Kidney glomerular epithelial cell (primary cell): ENCODE measurements at regions not wholly inside any gene's neighbourhood (a gene's known extent, or its start where the extent isn't known, plus 50 kb on each side); places are given as distances from the start of the nearest gene placed in this dataset.

Source experiments
- DNase-seq: peaks from one replicate; lab custom pipeline; 2025; lab: John Stamatoyannopoulos, UW

DNA sequence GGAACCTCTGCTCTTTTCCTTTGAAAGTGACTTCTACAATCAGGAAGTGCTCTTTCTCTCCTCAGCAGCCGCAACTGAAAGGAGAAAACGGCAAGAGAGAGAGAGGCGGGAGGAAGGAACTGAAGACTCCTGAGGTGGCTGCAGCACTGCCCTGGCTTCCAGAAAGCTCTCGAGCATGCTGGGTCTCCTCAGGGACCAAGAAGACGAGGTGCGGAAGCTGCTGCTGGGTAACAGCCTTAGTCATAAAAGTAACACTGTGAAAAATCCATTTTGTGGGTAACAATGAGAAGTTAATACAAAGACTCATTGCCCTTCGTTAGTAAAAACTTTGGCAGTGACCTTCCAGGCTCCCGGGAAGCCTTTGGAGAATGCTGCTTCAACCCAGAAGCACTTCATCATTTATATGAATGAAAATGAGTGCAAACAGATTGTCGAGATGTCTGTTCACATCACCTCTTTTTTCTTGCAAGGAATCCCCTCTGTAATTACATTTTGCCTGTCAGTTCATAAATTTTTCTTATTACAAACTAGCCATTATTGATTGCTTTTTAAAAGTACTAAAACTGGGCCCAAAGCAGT is 473.4 kb downstream of the SOX6 start:
- no peak for DNase-seq

DNA sequence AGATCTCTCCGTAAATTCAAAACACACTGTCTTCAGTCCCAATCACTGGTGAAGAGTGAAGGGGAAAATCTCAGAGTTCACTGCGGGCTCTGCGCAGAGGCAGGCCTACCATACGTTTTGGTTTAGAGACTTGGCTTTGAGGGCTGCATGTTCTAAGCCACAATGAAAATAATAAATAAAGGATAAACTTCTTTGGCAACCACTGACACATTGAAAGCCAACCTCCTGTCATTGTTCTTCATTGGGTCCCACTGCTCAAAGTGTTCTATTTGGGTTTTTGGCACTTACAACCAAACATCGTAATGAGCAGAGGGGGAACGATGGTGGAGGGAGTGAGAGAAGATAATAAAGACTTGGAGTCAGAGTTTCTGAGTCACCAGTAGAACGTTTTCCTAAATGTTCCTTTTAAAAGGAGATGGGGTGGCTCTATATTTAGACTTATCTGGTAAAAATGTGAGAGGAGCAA is 472.9 kb downstream of the SOX6 start:
- DNase-seq = no peak

DNA sequence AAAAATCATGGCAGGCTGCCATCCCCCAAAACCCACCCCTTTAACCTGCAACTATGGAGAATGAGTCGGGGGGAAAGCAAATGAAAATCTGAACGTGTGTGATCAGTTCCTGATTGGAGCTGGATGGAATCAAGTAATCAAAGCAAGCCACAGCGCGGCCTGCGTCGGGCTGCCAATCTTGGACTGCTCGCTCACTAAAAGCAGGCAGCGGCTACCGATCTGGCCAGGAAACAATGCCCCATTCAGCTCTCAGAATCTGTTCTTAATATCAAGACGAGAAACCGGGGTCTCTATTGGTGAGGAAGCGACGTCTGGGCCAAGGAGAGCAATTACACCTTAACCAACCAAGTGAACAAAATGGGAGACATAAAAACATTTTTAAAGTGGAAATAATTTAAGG is 472.2 kb downstream of the SOX6 start:
- DNase-seq = no peak

DNA sequence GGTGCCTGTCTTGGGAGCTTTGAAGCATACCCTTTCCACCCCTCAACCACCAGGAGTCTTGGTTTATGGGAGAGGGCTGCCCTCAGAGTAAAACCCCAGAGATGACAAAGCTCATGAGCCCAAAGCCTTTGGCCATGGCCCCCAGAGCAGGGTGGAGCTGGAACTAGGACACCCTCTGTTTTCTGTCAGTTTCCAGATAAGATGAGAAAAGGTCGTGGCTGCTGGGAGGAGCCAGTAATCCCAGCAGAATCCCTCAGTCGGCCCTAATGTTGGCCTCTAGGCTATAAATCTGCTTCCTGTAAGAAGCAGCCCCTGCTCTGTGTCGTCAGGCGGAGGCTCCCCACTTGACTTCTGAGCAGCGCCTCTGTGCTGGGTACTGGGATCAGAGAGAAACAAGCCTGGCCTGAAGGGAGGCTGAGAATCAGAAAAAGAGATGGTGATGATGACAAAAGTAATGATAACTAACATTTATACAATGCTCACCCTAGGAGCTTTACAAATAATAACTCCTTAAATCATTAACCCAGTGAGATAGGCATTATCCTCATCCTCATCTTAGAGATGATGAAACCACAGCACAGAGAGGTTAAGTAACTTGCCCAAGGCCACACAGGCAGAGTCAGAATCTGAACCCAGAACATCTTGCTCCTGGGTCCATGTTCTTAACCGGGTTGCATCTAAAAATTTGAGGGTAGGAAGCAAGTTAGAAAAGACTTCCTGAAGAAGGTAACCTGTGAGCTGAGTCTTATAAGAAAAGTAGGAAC is 471.4 kb downstream of the SOX6 start:
- DNase-seq = no peak

DNA sequence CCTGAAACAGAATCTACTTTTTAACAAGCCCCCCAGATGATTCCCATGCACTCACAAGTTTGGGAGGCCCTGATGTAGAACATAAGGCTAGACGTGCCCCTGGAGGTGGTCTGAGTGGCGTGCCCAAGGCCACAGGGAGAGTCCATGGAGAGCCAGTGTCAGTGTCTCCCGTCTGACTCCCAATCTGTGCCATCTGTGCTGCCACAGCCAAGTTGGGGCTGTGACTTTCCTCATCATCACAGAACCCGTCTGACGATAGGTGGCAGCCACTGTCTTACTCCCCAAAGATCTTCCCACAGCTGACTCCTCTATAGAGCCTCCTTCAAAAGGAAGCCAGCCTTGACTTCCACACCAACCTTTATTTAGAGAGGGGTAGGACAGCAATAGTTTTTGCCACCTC is 470.5 kb downstream of the SOX6 start:
- no peak for DNase-seq

DNA sequence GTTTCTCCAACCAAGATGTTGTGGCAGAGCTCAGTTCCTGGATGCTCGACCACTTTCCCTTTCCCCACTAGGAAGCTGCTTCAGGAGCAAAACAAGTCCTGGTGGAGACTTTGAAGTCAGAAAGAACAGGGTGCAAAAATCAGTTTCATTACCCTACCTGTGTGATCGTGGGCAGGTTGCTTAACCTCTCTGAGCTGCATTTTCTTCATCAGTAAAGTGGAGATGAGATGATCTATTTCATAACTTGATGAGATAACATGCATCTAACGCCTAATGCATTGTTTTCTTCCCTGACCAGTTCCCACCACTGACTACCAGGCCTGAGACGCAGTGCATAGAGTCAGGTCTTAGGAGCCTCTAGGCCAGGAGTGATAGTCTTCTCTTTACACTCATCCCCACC is 470.0 kb downstream of the SOX6 start:
- no peak for DNase-seq

DNA sequence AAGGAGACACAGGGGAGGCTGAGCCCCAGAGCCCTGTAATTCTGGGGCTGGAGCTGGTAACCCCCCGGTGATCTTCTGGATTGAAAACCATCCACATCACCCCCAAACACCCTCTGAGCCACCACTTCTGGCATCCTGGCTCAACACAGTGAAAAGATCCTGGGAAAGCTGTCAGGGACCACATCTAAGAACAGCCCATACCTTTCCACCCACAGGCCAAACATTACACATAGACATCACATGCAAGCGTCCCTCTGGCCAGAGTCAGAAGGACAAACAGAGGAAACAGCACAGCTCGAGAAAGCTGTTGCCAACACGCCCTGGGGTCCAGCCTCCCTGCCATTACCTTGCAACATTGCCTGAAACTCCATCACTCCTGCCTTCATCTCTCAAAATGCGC is 469.5 kb downstream of the SOX6 start:
- no peak for DNase-seq

DNA sequence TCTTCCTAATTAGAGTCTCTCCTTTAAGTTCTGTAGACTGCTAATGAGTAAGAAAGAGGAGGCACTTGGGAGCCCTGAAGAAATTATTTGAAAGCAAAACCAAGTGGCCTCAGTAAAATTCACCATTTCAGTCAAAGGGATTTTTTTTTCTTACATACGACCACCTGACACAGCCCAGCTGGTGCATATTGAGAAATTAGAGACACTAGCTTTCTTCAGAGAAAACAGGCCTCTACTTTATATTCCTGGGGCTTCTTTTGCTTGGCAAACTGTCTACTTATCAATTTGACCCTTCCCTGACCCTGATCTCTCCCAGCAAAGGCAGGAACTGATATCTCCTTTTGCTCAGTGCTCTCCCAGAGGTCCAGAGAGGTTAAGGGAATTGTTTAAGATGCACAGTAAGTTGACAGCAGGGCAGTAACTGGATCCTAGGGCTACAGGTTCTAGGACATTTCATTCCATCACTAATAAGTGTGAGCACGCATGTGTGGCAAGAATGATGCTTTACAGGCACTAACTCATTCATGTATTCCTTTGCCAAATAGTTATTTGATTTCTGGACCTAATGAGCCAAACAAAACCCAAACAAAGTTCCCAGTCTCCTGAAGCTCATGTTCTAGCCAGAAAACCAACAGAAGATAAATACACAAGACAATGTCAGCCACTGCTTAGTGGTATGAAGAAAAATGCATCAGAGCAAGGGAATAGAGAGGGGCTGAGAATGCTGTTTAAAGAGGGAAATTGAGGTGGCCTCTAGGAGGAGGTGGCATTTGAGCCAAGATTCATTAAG is 467.6 kb downstream of the SOX6 start:
- DNase-seq = no peak

DNA sequence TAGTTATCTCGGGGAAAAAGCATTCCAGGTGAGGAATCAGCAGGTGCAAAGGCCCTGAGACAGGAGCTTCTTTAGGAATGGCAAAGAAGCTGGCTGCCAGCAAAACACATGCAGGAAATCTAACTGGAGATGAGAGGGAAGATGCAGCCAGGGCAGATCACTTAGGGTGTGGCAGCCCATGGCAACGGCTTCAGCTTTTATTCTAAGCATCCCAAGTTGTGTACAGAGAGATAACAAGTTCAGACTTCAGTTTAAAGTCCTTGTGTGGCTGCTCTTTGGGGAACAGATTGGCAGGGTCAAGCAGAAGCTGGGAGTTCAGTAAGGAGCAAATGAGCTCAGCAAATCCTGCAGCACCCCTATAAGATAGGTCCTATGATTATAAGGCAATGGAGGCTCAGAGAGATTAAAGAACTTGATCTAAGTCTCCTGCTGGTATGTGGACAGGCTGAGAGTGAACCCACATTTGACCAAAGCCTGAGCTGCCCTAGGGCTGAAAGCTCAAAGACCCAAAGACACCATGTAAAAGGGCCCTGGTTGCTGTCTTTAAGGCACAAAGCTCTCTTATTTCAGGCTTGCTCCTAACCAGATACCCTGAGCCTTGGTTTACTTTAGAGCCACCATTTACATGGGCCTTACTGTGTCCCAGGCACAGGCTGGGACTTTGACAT is 466.8 kb downstream of the SOX6 start:
- no peak for DNase-seq

DNA sequence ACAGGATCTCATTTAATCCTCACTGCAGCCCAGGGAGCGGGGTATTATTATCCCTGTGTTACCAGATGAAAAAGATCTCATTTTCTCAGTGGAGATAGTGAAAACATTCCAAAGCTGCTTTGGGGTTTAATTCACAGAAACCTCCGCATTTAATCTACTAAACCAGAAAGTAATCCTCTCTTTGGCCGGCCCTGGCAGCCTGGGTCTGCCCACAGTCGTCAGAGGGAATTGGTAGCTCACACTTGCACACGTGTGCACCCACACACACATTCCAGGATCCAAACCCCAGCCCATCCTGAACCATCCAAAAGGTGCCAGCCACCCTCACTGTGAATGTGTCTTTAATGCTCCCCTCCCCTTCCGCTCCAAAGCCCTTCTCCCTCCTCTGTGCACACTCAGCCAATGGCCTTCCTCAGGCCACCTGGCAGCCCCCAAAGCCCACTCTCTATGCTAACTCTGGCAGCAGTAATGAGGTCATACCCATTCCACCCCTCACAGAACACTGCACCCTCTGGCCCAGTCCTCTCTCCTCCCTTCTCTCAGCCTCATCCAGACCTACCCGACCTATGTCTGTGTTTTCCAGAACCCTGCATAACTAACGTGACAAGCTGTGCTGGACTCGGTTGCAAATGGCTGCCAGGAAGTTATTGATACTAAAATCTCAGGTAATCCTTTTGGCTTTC is 466.2 kb downstream of the SOX6 start:
- DNase-seq = no peak

DNA sequence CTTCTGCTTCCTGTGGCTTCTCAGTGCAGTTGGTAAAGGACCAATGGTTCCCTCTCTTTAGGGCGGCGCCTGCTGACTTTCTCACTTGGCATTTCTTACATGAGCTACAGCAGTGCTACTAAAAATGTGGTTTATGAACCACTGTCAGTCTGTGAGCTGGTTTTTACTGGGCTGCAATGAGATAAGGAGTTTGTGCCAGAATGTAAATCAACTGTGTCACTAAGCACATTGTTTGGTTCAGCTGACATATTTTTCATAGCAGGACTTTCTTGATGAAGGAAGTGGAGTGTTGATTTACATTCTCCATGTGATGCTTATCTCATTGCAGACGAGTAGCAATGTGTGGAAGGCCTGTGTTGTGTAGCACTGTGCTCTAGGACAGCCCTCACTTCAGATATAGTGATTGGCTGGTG is 463.3 kb downstream of the SOX6 start:
- peak; percentile 35 for DNase-seq

DNA sequence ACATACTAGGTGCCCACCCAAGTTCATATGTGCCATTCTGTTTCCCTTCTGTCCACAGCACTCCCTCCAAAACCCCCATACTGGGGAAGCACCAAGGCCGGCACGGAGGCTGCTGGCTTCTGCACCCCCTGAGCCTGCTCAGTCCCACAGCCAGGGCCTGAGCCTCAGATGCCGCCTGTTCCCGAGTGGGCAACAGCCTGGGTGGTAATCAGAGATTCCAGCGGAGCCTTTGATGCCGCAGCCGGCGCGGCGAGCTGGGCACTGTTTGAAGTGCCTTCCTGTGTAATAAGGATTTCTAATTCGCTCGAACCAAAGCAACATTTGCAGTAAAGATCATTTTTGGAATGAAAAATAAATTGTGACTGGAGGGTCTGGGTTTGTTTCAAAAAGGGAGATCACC is 460.3 kb downstream of the SOX6 start:
- DNase-seq = no peak

DNA sequence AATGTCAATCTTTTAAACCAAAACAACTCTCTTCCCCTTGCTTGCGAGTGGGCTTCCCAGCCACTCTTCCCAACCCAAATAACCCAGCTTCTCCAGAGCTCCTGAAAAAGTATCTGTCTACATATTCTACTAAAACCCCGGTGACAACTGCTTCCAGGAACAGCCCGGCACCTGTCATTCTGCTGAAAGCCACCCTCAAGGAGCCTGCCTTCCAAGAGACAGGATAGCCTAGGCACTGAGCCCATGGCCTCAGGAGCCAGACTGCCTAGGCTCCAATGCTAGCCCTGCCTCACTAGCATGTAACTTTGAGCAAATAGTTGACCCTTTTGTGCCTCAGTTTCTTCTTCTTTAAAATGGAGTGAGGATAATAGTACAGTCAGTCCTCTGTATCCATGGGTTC is 459.8 kb downstream of the SOX6 start:
- DNase-seq = no peak

DNA sequence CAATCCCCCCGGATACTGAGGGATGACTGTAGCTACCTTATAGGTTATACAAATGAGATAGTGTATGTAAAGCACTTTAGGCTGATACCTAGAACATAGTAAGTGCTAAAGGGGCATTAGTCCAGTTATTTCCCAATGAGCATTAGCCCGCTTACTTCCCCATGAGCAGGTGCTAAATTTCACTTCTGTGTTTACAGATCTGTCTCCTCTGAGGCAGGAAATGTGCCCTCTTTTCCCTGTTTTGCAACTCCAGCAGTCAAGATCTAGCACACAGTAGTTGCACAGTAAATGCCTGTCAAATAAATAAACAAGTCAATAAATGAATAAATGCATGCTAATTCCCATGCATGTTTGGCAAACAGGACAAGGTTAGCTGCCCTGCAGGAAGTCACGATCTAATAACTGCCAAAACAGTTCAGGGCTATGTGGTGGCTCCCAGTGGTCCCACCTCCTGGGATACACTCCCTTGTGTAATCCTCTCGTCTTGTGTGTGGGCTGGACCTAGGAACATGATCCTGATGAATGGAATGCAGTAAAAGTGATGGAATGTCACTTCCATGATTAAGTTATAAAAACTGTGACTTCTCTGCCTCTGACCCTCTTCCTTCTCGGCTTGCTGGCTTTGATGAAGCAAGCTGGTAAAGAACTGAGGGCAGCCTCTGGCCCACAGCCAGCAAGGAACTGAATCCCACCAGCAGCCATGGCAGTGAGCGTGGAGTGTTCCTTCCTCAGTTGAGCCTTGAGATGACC is 459.0 kb downstream of the SOX6 start:
- DNase-seq = peak; percentile 82

DNA sequence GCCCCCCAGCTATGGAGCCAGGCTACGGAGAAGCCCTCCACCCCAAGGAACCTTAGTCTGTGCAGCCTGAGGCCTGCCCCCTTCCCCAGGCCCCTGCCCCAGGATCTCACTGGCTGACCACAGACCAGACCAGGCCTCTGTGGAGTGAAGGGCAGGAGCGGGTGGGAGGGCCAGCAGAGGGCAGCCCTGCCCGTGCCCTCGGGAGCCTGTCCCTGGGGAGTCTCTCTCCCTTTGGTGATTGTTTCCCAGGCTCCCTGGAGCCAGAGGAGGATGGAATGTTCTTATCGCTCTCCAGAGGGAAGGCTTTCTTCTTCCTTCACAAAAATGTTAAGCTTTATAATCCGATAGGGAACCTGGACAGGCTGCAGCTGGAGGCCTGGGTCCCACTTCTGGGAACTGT is 455.3 kb downstream of the SOX6 start:
- DNase-seq = no peak

DNA sequence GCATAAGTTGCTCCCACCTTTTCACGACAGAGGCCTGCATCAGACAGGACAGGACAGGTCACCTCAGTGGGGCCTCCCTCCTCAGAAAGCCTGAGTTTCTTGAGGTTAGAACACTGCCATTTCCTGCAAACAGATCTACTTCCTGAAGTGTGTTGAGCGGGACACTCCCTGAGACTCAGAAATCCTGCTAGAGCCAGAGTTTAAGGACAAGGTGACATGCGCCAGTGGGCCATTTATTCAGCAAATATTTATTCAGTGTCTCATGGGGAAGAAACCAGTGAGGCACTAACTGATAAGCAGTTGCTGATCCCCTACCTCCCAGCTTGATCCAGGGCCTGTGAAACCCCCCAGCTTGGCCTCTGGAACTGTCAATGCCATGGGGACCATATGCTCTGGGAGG is 454.6 kb downstream of the SOX6 start:
- no peak for DNase-seq

DNA sequence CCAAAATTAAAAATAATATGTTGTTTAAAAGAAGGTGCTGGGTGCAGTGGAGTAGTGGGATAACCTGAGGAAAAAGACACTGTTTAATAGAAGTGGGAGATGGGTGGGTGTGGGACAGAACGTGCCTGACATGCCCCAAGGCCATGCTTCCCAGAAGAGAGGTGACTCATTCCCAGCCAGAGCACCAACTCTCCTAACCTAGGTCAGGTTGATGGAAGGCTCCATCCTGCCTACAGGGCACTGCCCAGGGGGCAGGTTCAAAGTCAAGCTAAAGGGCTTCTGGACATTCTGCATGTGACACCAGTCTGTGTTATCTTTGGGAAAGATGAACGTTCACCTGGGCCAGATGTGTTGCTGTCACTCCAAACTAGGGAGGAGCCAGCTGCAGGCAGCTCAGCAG is 453.1 kb downstream of the SOX6 start:
- DNase-seq = no peak

DNA sequence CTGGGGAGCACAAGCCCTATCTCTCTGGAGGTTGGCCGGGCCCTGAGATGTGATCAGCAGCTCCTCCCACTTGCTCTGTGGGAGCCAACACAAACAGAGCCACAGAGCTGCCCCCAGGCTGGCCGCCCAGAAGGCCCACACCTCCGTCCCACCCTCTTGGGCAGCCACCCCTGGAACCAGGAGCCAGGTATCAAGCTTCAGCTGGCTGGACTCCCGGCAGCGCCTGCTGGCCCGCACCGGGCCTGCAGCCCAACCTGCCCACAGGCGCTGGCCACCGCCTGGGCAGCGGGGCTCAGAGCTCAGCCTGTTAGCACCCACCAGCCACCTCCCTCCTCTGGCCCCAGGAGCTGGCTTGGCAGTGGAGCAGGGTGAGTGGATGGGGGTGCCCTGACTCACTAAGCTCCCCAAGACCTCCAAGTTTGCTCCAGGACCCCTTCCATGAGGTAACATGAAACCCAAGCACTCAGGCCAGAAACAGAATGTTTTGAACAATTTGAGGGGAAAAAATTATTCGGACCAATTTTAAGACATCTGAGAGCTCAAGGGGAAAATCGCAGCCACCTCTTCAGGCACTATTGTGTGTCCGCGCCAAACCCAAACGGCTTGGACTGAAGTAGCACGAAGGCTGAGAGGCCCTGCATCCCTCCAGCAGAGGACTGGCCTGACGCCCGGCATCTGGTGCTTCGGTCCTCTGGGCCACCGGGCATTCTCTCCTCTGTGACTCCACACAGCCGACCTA is 450.8 kb downstream of the SOX6 start:
- no peak for DNase-seq

DNA sequence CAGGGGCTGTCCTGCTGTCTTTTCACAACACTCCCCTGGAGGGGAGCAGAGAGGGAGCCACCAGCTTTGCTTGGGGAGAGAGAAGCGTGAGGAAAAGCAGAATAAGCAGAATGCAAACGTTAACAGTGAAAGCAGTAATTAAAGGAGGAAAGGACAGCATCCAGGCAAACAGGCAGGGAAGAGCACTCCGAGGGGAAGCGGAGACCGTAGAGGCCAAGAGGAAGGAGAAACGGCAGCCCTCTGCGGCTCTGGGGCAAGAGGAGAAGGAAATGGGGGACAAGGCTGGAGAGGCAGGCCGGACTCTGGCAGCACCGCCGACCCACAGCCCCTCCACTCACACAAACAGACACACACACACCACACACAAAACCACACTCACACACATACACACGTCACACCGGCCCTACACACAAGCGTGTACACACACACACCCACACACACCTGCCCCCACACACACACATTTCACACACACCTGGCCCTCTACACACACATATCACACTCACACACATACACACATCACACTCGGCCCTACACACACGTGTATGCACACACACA is 449.8 kb downstream of the SOX6 start:
- DNase-seq = no peak

DNA sequence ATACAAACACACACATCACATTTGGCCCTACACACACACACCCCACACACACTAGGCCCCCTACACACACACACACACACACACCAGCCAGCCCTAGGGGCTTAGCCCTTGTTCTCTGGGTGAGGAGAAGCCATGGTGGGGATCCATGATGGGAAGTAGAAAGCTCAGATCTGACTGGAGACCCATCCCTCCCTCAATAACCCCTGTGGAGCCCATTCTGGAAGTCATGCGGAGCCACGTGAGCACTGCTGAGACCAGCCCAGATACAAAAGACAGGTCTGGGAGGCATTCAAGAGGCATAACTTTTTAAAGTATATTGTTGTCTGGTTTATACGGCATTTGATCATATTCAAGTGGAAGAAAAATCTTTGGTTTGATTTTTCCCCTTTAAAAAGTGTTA is 448.5 kb downstream of the SOX6 start:
- no peak for DNase-seq
